Amniotic epithelial cell (primary cell): ENCODE measurements at regions not wholly inside any gene's neighbourhood (a gene's known extent, or its start where the extent isn't known, plus 50 kb on each side); places are given as distances from the start of the nearest gene placed in this dataset.
A peak's percentile ranks its signal among the peaks of the same experiment; 100 is the strongest.

Experiments used
- DNase-seq: peaks from one replicate; pipeline ENCODE4 v3.0.0-alpha.2; 2010; ENCODE audit warnings: low read depth

GRCh38 chr3:179503152-179503551, 51.9 kb upstream of the GNB4 start:
- DNase-seq: no peak

GRCh38 chr3:179503640-179504039, 52.4 kb upstream of the GNB4 start:
- DNase-seq: no peak

- DNase-seq: peak; percentile 11
These were observed 53.1 kb upstream of the GNB4 start for GRCh38 chr3:179504371-179504770.

GRCh38 chr3:179505534-179505933, 54.3 kb upstream of the GNB4 start:
- peak; percentile 3 for DNase-seq

GRCh38 chr3:179506792-179507191, 55.5 kb upstream of the GNB4 start:
- no peak for DNase-seq

GRCh38 chr3:179509701-179510100, 53.0 kb upstream of the ACTL6A start:
- DNase-seq: no peak

GRCh38 chr3:179510496-179510895, 52.2 kb upstream of the ACTL6A start:
- no peak for DNase-seq

- no peak for DNase-seq
These were observed 50.3 kb upstream of the ACTL6A start for GRCh38 chr3:179512378-179512777.
